HG03097 (cell line): ENCODE measurements at regions not wholly inside any gene's neighbourhood (a gene's known extent, or its start where the extent isn't known, plus 50 kb on each side); places are given as distances from the start of the nearest gene placed in this dataset.
"Not testable (repeated sequence)": the region's sequence is repeated elsewhere in the genome, so short reads cannot be mapped to it uniquely, and the experiment has no call there.

Experiments
- ATAC-seq: cut with Tn5 transposase; IDR thresholded peaks from one replicate; pipeline ENCODE4 v1.9.1; 2021; ENCODE audit not compliant: unreplicated experiment, low FRiP score

DNA sequence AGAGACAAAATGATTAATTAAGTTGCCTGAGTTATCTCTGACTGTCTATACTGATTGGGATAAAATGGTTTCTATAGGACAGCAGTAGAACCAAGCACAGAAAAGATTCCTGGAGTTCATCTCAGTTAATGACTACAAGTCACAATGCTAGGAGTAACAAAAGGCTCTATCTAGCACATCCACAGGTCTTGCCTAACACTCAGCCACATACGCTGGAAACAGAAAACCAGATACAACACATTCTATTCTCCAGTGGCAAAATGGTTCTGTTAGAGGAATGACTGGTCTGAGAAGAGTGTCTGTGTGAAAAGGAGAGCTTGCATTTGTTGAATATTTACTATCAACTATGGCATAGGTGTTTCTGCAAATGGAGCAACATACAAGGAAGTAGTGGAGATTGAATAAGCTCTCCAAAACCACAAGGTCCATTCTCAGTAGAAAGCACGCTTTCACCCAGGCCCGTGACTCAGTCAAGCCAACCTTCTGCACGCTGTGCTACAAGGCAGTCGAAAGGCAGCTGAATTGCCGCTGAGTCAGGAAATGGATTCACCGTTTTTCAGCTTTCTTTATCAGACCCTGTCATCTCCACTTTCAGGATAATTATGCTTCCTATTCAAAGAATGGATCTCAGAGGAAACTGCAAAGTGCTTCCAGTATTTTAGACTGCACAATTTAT is 761.5 kb downstream of the EFNB2 start:
- ATAC-seq: no peak

DNA sequence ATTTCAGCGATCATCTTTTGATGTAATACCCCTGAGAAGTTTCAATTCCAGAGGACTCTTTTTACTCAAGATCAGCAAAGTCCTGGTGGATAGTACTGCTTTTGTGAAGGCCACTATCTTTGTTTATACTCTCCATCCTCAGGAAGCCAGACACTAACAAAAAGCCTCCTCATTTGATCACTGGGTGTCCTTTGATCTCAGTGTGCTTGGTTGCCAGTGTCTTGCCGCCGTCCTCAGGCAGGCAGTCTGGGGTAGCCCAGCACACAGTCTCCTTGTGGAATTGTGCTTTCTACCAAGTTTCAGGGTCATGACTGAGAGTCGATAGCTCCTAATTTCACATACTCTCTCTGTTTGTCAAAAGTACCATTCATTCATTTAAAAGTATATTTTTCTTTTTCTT is 762.2 kb downstream of the EFNB2 start:
- ATAC-seq: no peak

DNA sequence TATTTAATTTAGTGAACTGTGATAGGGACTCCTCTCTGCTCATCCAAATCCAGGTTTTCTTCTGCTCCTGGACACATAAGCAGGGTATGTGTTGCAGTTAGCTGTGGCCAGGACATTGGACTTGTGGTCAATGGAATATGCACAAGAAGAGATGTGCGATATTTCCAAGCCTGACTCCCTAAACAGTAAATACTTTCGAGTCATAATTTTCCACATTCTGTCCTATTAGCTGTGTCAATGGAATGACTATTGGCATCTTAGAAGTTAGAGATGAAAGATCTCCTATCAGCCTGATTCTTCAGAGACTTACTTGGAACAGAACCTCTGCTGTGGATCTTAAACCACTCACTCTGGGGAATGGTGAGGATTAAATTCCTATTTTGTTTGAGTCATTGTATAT is 771.0 kb downstream of the EFNB2 start:
- no peak for ATAC-seq

DNA sequence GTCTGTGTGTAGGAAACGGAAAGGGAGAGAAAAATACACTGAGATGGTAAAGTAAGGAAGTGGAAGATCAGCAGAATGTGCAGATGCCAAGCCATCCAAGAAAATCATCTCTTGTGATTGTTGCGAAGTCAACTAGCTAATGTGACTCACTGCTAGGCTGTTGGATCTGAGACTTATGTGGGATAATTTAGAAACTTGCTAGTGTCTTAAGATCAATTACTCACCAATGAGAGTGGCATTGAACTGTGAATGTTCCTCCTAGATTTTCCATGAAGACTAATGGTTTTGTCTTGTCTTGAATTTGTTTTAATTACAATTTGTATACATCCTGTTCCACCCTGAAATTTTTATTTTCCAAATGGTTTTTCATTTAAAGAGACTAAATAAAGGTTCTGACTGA is 771.6 kb downstream of the EFNB2 start:
- ATAC-seq: no peak

DNA sequence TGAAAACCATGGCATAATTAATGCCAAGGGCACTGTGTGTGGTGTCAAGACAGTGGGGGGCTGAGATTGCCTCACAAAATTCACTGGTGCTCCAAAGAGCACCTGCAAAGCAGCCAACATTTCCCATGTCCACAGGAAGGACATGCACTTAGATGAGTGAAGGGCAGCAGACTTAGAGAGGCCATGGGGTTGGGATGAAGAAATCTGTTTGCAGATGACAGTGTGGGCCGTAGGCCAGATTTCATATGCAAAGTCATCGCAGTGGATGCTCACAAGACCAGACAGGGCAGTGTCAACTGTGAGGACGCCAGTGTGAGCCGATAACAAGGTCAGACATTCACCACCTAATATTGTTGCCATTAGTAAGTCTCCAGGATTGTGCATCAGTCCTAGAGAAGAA is 773.4 kb downstream of the EFNB2 start:
- no peak for ATAC-seq

DNA sequence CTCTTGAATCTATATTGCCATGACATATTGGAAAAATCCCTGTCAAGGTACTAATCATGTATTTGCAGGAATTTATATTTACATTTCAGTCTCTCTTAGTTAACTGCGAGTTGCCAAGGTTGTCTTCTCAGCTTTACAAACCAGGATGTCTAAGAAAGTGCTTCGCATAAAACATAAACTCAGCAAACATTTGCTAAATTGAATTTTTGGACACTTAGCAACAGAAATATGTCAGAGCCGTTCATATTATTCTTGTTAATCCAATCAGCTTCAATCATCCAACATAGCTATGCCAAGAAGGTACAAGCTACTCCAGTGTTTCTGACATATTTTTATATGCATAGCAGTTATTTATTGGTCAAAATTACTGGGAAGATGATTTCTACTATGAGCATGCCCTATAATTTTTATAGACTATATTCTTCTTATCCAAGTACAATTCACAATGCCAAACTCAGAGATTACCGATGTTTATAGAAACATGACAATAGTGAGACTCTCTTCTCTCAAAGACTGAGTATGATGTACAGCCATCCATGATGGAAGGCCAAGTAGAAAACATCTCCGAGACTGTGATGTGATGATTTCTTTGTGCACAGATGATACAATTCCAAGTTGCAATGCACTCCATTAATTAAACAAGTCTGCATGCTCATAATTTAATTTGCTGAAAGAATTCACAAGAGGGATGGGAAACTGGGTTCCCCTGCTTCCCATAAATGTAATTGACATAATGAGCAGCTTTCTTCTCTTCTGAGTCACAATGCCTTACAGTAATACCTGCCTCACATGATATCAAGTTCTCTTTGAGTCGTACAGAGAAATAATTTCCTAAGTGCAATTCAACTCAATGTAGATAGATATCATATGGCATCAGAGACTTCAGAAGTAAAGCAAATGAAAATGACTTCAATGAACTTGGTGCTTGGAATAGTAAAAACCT is 776.3 kb downstream of the EFNB2 start:
- ATAC-seq: no peak

DNA sequence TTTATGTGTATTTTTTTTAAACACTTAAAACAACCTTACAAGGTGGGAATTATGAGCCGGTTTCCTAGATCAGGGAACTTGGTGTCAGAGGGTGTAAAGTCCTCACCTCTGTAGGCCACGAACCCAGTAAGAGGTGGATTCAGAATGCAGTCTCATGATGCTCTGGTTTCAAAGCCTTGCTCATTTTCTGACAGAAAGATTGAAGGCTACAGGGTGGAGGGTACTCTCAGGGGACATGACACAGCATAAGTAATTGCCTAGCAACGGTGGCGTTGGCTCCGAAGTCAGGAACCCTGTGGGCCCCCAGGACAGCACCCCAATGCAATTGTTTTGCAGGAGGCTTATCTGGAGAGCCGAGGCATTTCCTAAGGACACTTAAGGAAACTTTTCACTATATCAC is 794.7 kb downstream of the EFNB2 start:
- no peak for ATAC-seq

DNA sequence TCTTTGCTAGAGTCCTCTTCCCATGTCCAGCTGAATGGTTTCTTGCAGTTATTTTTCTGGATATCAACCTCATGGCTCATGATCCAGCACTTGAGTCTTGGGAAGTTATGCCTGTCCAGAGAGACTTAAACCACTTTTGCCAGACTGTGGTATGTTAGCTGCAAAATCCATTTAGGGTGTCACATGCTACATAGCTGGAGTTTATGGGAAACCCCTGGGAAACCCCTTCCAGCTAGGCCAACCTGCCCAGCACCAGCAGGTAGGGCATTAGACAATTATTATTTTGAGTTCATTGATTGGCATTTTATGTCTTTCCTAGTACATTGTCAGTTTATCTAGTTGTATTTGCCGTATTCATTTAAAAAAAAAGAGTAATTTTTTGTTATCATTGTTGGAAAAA is 797.8 kb downstream of the EFNB2 start:
- ATAC-seq: no peak

DNA sequence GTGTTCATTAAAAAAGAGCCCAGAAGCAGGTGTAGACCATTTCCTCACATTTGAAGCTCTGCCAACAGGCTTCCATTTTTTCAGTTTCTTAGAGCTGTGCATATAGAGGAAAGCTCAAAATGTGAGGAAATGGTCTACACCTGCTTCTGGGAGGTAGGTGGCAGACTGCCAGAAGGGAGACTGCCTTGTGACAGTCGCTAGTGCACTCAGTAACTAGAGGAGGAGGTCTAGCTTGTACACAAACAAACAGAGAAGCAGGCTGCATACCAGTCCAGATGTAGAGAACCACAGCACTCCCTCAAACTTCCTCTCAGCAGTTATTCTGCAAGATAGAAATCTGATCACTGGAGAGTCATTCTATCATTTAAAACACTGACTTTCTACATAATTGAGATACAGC is 800.2 kb downstream of the EFNB2 start:
- no peak for ATAC-seq

DNA sequence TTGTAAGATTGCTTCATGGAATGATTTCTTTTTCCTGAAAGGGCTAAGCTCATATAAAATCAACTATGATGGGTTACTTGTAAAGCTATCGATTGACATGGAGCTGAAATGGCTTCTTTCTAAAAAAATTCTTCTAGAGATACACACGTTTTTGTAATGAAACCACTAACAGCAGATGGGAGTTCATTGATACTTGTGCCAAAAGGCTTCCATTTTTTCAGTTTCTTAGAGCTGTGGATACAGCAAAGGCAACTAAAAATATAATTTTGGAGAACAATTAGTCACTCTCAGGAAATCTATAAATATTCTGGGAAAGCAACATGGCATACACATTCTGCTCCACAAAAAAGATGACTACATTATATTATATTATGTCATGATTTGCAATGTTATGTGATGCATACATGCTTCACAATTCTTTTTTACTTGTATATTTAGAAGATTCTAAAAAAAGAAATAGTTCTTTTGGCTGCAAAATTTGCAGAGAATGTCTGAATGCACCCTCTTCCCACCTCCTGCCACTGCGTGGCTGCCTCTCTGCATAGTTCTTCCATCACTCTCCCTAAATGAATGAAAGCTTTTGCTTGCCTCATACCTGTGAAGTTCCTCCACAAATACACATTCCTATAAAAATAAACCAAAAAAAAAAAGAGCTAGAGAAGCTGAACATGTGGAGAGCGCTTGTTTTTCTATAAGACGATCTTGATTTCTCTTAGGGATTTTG is 802.5 kb downstream of the EFNB2 start:
- no peak for ATAC-seq

DNA sequence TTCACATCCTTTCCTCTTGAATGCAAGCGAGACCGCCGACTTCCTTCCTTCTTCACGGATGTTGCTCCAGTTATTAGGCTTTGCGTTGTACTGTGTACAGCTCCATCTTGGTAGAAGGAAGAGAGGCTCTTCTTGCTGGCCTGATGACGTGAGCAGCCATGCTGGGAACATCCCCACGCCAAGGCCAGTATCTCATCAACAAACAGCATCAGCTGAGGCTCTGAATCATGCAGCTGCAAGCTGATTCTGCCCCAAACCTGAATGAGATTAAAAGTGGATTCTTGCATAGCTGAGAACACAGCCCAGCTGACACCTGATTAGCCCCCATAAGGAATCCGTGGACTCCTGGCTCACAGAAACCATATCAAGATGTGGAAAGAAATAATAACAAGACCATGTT is 809.6 kb downstream of the EFNB2 start:
- no peak for ATAC-seq

DNA sequence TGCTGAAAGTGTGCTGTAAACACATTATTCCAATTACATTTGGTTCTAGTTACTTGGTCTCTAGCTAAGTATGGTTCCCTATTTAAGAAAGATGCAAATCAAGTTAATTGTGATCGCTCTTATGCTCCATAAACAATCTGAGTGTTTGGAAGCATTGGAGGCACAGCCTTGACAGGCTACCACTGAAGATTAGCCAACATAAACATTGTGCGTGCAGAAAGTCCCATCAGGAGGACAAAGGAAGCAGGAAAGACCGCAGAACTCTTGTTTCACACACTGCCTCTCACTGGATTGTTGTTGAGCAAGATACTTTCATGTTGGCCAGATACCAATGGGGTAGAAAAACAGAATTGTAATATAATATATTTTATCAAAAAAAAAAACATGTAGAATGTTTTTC is 814.4 kb downstream of the EFNB2 start:
- no peak for ATAC-seq

DNA sequence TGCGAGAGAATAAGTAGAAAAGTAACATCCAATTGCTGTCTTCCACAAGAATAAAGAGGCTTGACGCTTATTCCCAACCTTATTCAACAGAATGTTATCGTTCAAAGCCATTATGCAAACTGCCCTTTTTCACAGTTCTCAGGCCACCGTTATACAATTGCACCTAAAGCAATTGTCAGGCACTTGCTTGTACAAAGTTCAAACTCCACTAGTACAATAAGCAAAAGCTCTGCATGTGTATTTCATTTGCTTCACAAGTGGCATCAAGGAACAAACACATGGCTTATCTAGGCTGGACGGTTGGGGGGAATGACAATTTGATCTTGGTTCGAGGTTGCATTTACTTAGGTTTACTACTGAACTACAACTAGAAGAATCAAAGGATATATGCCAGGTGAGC is 815.6 kb downstream of the EFNB2 start:
- ATAC-seq: no peak

DNA sequence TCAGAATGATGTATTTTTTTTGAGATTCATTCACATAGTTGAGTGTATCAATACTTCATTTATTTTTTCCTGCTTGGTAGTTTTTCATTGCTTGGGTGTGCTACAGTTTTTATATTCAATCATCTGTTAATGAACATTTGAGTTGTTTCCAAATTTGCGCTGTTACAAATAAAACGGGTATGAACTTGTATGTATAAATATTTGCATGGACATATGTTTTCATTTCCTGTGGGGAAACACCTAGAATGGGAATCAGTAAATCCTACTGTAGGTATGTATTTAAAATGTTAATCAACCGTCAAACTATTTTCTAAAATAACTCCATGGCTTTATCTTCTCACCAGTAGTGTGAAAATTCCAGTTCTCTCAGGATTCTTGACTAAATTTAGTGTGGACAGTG is 826.3 kb downstream of the EFNB2 start:
- no peak for ATAC-seq

DNA sequence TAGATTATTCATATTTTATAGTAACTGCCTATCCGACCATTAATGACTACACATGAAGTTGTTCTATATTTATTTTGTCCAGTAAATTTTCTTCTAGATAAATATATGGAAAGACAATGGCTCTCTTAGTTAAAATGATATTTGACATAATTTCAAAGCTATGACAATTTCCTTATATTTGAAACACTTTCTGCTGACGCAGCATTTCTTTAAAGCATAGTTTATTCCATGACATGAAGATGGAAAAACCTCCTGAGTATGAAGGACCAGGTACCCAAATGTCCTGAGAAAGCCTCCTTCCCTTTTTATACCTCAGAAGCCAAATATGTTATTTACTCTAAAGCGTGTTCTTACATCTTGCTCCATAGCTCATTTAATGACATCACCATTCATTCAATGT is 831.6 kb downstream of the EFNB2 start:
- no peak for ATAC-seq

DNA sequence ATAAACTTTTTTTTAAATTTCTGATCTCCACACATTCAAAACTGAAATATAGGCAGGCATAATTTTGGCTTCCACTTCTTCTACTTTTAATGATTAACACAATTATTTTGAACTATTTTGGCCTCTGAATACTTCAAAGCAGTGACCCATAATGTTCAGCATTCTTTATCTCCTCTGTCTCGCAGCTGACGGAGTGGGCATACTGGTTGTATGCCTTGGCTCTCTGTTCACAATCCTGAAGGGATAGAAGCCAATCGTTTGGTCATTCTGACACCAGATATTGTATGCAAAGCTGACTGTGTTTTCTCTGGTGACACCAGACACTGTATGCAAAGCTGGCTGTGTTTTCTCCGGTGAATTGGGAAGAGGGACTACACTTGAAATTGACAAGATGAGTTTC is 833.0 kb downstream of the EFNB2 start:
- no peak for ATAC-seq

DNA sequence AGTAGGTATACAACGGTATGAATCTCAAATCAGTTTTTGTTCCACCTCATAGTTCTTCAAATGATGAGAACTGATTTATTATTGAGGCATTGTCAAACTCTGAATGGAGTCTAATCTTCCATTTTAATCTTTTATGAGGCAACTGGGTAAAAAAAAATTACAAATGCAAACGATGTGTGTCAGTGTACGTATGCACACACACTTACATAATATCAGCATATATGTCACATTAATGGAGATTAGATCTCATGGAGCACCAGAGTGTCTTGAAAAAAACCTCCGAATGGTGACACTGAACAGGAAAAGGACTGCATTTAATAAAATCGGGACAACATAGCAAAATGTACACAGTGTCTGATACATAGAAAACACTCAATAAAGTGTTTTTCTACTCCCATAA is 842.7 kb downstream of the EFNB2 start:
- ATAC-seq: no peak

DNA sequence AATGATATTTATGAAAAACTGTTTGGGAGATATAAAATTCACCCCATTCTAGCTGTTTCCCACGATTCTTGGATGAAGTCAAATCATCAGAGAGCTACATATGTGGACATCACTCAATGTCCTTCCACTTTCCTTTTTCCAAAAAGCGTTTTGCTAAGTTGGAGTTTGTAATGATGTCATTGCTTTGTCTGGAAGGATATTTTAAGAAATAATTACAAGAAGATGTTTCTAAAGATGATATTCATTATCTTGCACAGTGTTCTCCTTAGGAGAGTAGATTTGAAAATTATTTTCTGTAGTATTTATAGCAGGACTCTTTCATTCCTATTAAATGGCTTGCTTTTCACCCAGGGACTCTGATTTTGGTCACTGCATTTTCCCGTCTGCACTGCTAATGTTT is 851.2 kb downstream of the EFNB2 start:
- ATAC-seq: no peak

DNA sequence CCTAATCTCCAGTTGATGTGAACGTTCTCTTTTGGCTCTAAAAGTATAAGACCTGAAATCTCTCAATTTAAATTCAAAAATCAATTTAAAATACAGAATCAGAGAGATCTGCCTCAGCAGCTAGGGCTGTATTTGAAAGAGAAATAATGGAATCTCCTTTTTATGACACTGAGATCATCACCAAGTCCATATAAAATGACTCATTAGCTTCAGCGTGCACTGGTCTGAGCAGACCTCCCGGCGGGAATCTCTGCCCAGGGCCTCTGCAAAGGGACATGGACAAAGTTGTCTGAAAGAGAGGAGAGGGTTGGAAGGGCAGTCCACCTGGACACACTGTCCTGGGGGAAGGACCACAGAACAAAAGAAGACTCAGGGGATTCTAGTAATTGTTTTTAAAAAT is 855.6 kb downstream of the EFNB2 start:
- ATAC-seq: no peak

DNA sequence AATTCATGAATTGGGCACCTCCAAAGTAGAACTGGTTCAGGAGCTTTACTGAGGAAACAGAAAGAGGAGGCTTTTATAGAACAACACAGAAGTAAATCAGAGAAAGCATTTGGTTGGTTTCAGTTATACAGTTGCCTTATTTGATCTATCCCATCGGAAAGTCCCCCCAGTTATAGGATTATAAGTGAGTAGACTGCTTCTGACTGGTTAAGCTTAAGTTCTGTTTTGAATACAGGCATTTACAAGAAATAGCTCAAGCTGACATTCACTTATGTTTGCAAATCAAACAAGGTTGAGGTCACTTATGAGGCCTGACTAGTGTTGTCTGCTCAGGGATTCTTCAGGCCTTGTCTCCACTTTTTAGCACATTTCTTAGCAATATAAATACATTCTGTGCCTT is 857.4 kb downstream of the EFNB2 start:
- ATAC-seq: no peak

DNA sequence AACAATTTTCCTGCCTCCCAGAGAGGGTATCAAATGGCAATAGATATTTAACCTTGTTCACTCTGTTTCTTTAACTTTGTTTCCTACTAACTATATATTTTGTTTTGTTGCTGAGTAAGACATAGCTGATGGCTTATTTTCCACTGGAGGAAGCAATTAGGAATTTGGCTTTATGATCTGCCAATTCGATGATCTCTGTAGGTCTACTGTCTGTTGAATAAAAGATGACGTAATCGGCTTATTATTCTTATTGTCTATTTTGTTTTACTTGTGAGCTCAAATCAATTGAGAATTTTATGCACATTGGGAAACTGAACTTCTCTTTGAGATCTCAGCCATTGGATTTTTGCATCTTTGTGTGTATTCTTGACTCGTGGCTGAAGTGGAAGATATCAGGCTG is 862.6 kb downstream of the EFNB2 start:
- no peak for ATAC-seq

DNA sequence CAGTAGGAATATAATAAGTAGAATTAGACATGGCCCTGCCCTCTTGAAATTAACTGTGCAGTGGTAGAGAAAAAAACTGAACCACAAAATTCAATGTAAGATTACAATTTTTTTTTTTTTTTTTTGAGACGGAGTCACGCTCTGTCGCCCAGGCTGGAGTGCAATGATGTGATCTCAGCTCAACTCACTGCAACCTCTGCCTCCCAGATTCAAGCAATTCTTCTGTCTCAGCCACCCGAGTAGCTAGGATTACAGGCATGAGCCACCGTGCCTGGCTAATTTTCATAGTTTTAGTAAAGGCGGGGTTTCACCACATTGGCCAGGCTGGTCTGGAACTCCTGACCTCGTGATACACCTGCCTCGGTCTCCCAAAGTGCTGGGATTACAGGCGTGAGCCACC is 864.3 kb downstream of the EFNB2 start:
- not testable (repeated sequence) for ATAC-seq
